ENCODE measurements at regions not wholly inside any gene's neighbourhood (a gene's known extent, or its start where the extent isn't known, plus 50 kb on each side); places are given as distances from the start of the nearest gene placed in this dataset.

- TF ChIP-seq, protein P1, sequence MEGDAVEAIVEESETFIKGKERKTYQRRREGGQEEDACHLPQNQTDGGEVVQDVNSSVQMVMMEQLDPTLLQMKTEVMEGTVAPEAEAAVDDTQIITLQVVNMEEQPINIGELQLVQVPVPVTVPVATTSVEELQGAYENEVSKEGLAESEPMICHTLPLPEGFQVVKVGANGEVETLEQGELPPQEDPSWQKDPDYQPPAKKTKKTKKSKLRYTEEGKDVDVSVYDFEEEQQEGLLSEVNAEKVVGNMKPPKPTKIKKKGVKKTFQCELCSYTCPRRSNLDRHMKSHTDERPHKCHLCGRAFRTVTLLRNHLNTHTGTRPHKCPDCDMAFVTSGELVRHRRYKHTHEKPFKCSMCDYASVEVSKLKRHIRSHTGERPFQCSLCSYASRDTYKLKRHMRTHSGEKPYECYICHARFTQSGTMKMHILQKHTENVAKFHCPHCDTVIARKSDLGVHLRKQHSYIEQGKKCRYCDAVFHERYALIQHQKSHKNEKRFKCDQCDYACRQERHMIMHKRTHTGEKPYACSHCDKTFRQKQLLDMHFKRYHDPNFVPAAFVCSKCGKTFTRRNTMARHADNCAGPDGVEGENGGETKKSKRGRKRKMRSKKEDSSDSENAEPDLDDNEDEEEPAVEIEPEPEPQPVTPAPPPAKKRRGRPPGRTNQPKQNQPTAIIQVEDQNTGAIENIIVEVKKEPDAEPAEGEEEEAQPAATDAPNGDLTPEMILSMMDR (IDR thresholded peaks at IDR 0.05; ENCODE audit: borderline replicate concordance) = no peak
- Histone ChIP-seq H3K27ac (replicated peaks) (peak overlapping the region; percentile 80), H3K27me3 (ENCODE audit: low read depth) (peaks cover 29% of the 10 kb centered on the region), H3K9me3 (replicated peaks) (no peaks in the 10 kb centered on the region), H3K36me3 (no peaks in the 10 kb centered on the region), H3K4me3 (no peak overlapping the region), H3K4me1 (peaks cover 31% of the 10 kb centered on the region)
- peak; percentile 48 for DNase-seq
- intact Hi-C loops (cut with micrococcal nuclease) = no loop called here
Observed at GRCh38 chr20:62536871-62537401, 61.1 kb upstream of the GATA5 start.

- DNase-seq = no peak
- Histone ChIP-seq H3K27me3 (ENCODE audit: low read depth) (peaks cover 29% of the 10 kb centered on the region), H3K9me3 (replicated peaks) (no peaks in the 10 kb centered on the region), H3K4me1 (peaks cover 31% of the 10 kb centered on the region), H3K27ac (replicated peaks) (peak overlapping the region; percentile 80), H3K36me3 (no peaks in the 10 kb centered on the region), H3K4me3 (no peak overlapping the region)
- intact Hi-C loops (cut with micrococcal nuclease) = no loop called here
- TF ChIP-seq, protein P1 (IDR thresholded peaks at IDR 0.05; ENCODE audit: borderline replicate concordance) = no peak
Observed at GRCh38 chr20:62537649-62538292, 62.0 kb upstream of the GATA5 start.

- intact Hi-C loops (cut with micrococcal nuclease) = no loop called here
- peak overlapping the region; percentile 59 for H3K27ac ChIP-seq (replicated peaks)
- H3K27me3 ChIP-seq (ENCODE audit: low read depth) = peaks cover 25% of the 10 kb centered on the region
- no peak overlapping the region for H3K4me3 ChIP-seq
- no peak for DNase-seq
- H3K4me1 ChIP-seq = peaks cover 31% of the 10 kb centered on the region
- TF ChIP-seq, protein P1 (IDR thresholded peaks at IDR 0.05; ENCODE audit: borderline replicate concordance) = no peak
- no peaks in the 10 kb centered on the region for H3K36me3 ChIP-seq
- no peaks in the 10 kb centered on the region for H3K9me3 ChIP-seq (replicated peaks)
Observed at GRCh38 chr20:62539198-62540045, 63.6 kb upstream of the GATA5 start.

- Histone ChIP-seq H3K27ac (replicated peaks) (no peak overlapping the region), H3K4me3 (no peak overlapping the region), H3K36me3 (peaks cover 3% of the 10 kb centered on the region), H3K4me1 (peaks cover 29% of the 10 kb centered on the region), H3K27me3 (ENCODE audit: low read depth) (peaks cover 25% of the 10 kb centered on the region), H3K9me3 (replicated peaks) (no peaks in the 10 kb centered on the region)
- TF ChIP-seq, protein P1 (IDR thresholded peaks at IDR 0.05; ENCODE audit: borderline replicate concordance) = no peak
- intact Hi-C loops (cut with micrococcal nuclease) = no loop called here
- DNase-seq = no peak
Observed at GRCh38 chr20:62540504-62540903, 64.7 kb upstream of the GATA5 start.

DNA sequence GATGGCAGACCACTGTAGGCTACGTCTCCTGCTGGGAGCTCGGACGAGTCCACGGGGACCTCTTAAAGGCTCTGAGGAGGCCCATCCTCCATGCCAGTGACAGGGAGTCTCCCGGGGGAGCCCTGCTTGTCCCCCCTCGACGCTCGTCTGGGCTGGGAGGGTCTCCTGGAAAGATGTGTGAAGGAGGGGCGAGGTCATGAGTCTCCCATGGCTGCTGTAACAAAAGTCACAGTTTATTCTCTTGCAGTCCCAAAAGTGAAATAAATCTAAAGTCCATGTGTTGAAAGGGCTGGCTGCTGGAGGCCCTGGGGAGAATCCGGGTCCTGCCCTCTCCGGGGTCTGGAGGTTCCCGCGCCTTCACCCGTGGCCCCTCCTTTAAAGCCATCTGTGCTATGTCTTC lies 67.1 kb upstream of the GATA5 start:
- H3K9me3 ChIP-seq (replicated peaks) = no peaks in the 10 kb centered on the region
- no peak for DNase-seq
- peaks cover 10% of the 10 kb centered on the region for H3K4me1 ChIP-seq
- no peak overlapping the region for H3K4me3 ChIP-seq
- peaks cover 28% of the 10 kb centered on the region for H3K27me3 ChIP-seq (ENCODE audit: low read depth)
- TF ChIP-seq, protein P1 (IDR thresholded peaks at IDR 0.05; ENCODE audit: borderline replicate concordance) = no peak
- intact Hi-C loops (cut with micrococcal nuclease) = no loop called here
- no peak overlapping the region for H3K27ac ChIP-seq (replicated peaks)
- peaks cover 3% of the 10 kb centered on the region for H3K36me3 ChIP-seq
